ENCODE measurements at regions not wholly inside any gene's neighbourhood (a gene's known extent, or its start where the extent isn't known, plus 50 kb on each side); places are given as distances from the start of the nearest gene placed in this dataset.

DNA sequence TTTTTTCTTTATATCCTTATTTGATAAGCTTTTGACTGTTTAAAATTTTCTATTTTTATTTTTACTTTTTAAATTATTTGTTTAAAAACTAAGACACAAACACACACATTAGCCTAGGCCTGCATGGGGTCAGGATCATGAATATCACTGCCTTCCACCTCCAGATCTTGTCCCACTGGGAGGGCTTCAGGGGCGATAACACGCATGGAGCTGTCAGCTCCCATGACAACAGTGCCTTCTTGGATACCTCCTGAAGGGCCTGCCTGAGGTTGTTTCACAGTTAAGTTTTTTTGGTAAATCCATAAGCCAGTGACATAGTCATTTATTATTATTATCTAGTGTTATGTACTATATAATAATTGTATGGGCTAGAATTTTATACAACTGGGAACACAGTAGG, 85.4 kb upstream of the FAT1 start:
- H3K27ac ChIP-seq = no peak overlapping the region
- H3K36me3 ChIP-seq = no peaks in the 10 kb centered on the region
- H3K4me3 ChIP-seq = no peak overlapping the region

DNA sequence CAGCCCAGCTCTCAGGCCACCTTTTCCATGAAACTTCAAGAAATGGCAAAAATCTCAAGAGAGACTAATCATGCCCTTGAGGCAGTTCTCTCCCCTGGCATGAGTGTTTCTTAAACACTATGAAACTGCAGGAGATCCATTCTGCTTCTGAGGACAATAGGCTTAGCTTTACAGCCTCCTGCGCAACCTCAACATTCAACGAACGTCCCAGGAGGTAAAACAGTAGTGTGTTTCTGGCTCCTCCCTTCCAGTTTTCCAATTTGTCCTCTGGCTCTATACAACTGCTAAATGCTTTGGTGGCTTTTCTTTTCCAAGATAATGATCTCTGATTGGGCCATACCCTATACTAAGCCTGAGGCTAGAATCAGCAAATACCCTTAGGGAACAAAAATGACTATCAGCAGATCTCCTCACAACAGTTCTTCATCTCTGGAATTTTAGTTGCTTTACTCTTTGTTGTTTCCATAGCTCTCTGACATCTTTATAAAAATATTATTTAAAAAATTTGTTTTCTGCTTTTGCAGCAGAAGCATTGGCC, 87.0 kb upstream of the FAT1 start:
- no peak overlapping the region for H3K4me3 ChIP-seq
- H3K36me3 ChIP-seq = no peaks in the 10 kb centered on the region
- no peak for DNase-seq (ENCODE audit: low read depth in 1 of 2, low spot score in 1 of 2)
- H3K27ac ChIP-seq = no peak overlapping the region
- no peaks in the 10 kb centered on the region for H3K9me3 ChIP-seq (ENCODE audit: low read depth)
- TF ChIP-seq CTCF (IDR thresholded peaks at IDR 0.05; ENCODE audit: low read depth, low read length) = no peak
- H3K27me3 ChIP-seq = no peaks in the 10 kb centered on the region
- no peaks in the 10 kb centered on the region for H3K4me1 ChIP-seq (ENCODE audit: low read depth)

More for the DNA sequence above, 85.4 kb upstream of the FAT1 start:
- Histone ChIP-seq H3K4me1 (ENCODE audit: low read depth) (no peaks in the 10 kb centered on the region), H3K9me3 (ENCODE audit: low read depth) (no peaks in the 10 kb centered on the region), H3K27me3 (no peaks in the 10 kb centered on the region)
- TF ChIP-seq CTCF (IDR thresholded peaks at IDR 0.05; ENCODE audit: low read depth, low read length) = no peak
- DNase-seq (ENCODE audit: low read depth in 1 of 2, low spot score in 1 of 2) = no peak

DNA sequence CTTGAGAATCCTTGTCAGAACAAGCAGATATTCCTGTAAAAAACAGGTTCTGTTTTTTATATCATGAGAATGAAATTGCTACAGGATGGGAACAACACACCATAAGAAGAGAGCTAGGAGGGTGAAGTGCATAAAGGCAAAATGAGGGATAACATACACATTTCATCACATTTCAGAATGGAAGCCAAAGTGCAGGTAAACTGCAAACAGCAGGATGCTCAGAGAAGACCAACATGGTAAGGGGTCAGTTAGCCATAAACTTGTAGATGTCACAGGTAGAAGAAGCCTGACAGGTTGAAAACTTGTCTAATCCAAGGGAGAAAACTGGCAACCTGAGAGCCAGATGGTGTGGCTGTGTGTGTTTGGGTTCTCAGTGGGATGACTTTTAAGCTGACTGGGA, 88.9 kb upstream of the FAT1 start:
- Histone ChIP-seq H3K36me3 (no peaks in the 10 kb centered on the region), H3K4me3 (no peak overlapping the region), H3K9me3 (ENCODE audit: low read depth) (no peaks in the 10 kb centered on the region), H3K4me1 (ENCODE audit: low read depth) (no peaks in the 10 kb centered on the region), H3K27me3 (no peaks in the 10 kb centered on the region), H3K27ac (no peak overlapping the region)
- DNase-seq (ENCODE audit: low read depth in 1 of 2, low spot score in 1 of 2) = no peak
- no peak for TF ChIP-seq CTCF (IDR thresholded peaks at IDR 0.05; ENCODE audit: low read depth, low read length)

DNA sequence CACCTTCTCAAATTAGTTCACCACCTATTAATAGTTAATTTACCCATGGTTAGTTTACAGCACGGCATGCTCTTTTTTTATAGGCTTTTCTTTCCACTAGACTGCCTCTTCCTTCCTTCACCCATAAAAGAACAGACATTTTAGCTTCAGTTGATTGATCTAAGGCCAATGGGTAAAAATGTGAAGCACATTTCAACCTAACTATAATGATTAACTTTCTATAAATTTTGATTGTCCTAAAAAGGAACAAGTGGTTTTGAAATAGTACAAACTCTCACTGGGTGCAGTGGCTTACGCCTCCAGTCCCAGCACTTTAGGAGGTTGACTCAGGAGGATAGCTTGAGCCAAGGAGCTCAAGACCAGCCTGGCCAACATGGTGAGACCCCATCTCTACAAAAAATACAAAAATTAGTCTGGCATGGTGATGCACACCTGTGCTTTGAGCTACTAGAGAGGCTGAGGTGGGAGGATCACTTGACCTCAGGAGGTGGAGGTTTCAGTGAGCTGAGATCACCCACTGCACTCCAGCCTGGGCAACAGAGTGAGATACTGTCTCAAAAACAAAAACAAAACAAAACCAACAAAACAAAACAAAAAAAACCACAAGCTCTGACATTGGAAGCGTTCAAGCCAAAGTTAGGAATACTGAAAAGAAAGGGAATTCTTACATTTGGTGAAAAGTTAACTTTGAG, 89.9 kb upstream of the FAT1 start:
- no peaks in the 10 kb centered on the region for H3K36me3 ChIP-seq
- no peak for DNase-seq (ENCODE audit: low read depth in 1 of 2, low spot score in 1 of 2)
- no peak for TF ChIP-seq CTCF (IDR thresholded peaks at IDR 0.05; ENCODE audit: low read depth, low read length)
- no peak overlapping the region for H3K4me3 ChIP-seq
- H3K27me3 ChIP-seq = no peaks in the 10 kb centered on the region
- no peak overlapping the region for H3K27ac ChIP-seq
- H3K9me3 ChIP-seq (ENCODE audit: low read depth) = no peaks in the 10 kb centered on the region
- no peaks in the 10 kb centered on the region for H3K4me1 ChIP-seq (ENCODE audit: low read depth)

DNA sequence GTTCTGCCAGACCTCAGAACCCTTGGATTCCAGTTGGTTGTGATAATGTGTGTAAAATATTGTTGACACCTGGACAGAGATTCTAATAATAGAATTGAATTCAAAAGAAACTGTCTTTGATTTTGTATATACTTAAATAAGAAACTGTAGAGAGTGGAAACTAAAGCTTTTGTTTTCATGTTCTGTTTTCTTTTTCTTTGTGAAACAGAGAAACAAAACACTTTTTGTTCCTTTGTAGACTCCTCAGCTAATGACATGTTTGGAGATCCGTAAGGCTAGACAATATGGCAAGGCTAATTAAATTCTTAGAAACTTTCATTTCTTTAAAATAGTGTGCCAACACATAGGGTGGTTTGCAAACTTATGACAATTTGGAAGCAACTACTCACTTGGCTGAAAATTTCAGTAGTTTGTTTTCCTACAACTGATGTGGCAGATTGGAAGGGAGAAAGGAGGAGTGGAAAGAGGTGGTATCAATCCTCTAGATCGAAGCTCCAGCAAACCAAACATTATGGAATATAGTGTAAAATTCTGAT, 90.9 kb upstream of the FAT1 start:
- Histone ChIP-seq H3K4me3 (no peak overlapping the region), H3K27me3 (no peaks in the 10 kb centered on the region), H3K4me1 (ENCODE audit: low read depth) (no peaks in the 10 kb centered on the region), H3K36me3 (no peaks in the 10 kb centered on the region), H3K9me3 (ENCODE audit: low read depth) (no peaks in the 10 kb centered on the region), H3K27ac (no peak overlapping the region)
- no peak for TF ChIP-seq CTCF (IDR thresholded peaks at IDR 0.05; ENCODE audit: low read depth, low read length)
- no peak for DNase-seq (ENCODE audit: low read depth in 1 of 2, low spot score in 1 of 2)
